PC-9 (cell line): ENCODE measurements at regions not wholly inside any gene's neighbourhood (a gene's known extent, or its start where the extent isn't known, plus 50 kb on each side); places are given as distances from the start of the nearest gene placed in this dataset.

Source experiments
- BruUV-seq: library from RNA; stranded (reverse); fragments of 400-500 nt; replicated peaks from 2 replicates; lab custom pipeline; 2021; lab: Mats Ljungman, UMichigan
- CTCF ChIA-PET: fragments of 300-600 bp; sonication (Branson Sonifier 250); formaldehyde crosslinking; loops from one replicate; lab custom pipeline; 2022; ENCODE audit warnings: antibody characterized with exemption; lab: Charles Lee
- POLR2A ChIA-PET: fragments of 300-600 bp; sonication (Branson Sonifier 250); formaldehyde crosslinking; loops from one replicate; lab custom pipeline; 2022; ENCODE audit warnings: antibody characterized with exemption; ENCODE audit not compliant: unreplicated experiment; lab: Charles Lee
- DNase-seq, 2 experiments: peaks; one replicate each; pipeline versions ENCODE4 v3.0.0 to v3.0.0-alpha.2; 2015 to 2022; ENCODE audit warnings: mixed read lengths in 1 of 2
- H2AFZ ChIP-seq: fragments of 200-600 bp; sonication (generic); 2 replicates; pipeline ENCODE4 v1.8.1; 2017; ENCODE audit warnings: antibody characterized with exemption
- H3F3A ChIP-seq: fragments of 200-600 bp; sonication (generic); 2 replicates; pipeline ENCODE4 v1.8.1; 2017; ENCODE audit warnings: antibody characterized with exemption, mild to moderate bottlenecking, low read depth; ENCODE audit not compliant: insufficient read depth
- H3K27ac ChIP-seq: fragments of 200-600 bp; sonication (generic); 2 replicates; pipeline ENCODE4 v1.6.1; 2016; ENCODE audit warnings: mixed run types
- H3K27me3 ChIP-seq: fragments of 200-600 bp; sonication (generic); 2 replicates; pipeline ENCODE4 v1.6.1; 2016; ENCODE audit warnings: low read depth, mixed run types; ENCODE audit not compliant: insufficient read depth
- H3K36me3 ChIP-seq: fragments of 200-600 bp; sonication (generic); 2 replicates; pipeline ENCODE4 v1.6.1; 2016; ENCODE audit warnings: low read depth, mixed run types
- H3K4me1 ChIP-seq: fragments of 200-600 bp; sonication (generic); replicated peaks from 2 replicates; pipeline ENCODE4 v1.6.1; 2016; ENCODE audit warnings: mixed run types; ENCODE audit not compliant: insufficient read depth
- H3K4me2 ChIP-seq: fragments of 200-600 bp; sonication (generic); 2 replicates; pipeline ENCODE4 v1.6.1; 2017; ENCODE audit warnings: mixed run types
- H3K4me3 ChIP-seq: fragments of 200-600 bp; sonication (generic); 2 replicates; pipeline ENCODE4 v1.6.1; 2016; ENCODE audit warnings: mixed run types
- H3K79me2 ChIP-seq: fragments of 200-600 bp; sonication (generic); 2 replicates; pipeline ENCODE4 v1.6.1; 2017; ENCODE audit warnings: low read depth, mixed run types
- H3K9me2 ChIP-seq: fragments of 200-600 bp; sonication (generic); 2 replicates; pipeline ENCODE4 v1.8.1; 2017; ENCODE audit warnings: mild to moderate bottlenecking; ENCODE audit not compliant: insufficient read depth
- H3K9me3 ChIP-seq: fragments of 200-600 bp; sonication (generic); 2 replicates; pipeline ENCODE4 v1.8.1; 2016; ENCODE audit warnings: low read depth; ENCODE audit not compliant: insufficient read depth
- H4K20me1 ChIP-seq: fragments of 200-600 bp; sonication (generic); 2 replicates; pipeline ENCODE4 v1.8.1; 2017; ENCODE audit not compliant: insufficient read depth
- EZH2 ChIP-seq: fragments of 200-600 bp; sonication (generic); IDR thresholded peaks from 2 replicates; pipeline ENCODE4 v1.8.0; 2017; ENCODE audit warnings: antibody characterized with exemption, low read depth
- intact Hi-C: fragments of 100-400 bp; cut with micrococcal nuclease; formaldehyde crosslinking; loops from one replicate; pipeline ENCODE4 v1.10.0; 2022; ENCODE audit not compliant: unreplicated experiment
- TF ChIP-seq, protein P1 (sequence below): fragments of 200-600 bp; sonication (generic); conservative IDR thresholded peaks from 2 replicates; pipeline ENCODE4 v1.6.1; 2017; ENCODE audit warnings: mixed run types, antibody characterized with exemption, mild to moderate bottlenecking, moderate library complexity

DNA sequence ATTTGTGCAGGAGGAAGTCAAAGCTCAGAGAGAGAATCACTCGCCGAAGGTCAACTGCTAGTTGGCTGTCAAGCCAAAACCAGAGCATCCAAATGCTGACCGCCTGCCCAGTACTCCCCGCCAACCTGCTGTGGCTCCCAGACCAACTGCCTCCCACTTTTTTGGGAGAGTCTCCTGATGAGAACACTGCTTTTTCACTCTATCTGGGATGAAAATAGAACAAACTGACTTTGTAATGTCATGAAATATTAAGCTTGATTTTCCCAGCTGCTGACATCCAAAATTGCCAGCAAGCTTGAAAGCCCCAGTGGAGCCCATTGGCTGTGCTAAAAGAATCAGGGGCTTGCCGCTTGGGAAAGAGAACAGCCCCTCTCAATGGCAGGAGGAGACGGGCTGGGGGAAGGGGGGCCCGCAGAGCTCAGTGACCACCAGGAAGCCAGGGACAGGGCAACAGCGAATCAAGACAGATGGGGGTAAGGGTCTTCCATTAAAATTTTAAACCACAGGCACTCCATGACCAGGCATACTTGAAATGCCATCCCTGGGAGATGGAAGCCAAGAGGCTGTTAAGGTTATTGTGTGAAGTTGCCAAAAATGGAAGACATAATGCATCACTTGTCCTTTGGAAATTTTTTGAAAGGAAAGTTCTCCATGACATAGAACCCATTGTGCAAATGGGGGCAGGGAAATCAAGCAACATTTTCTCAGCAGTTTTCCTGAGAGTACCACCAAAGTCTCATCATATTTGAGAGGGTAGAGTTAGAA lies 125.7 kb upstream of the CDH5 start:
- no peak for TF ChIP-seq EZH2
- TF ChIP-seq, protein P1, sequence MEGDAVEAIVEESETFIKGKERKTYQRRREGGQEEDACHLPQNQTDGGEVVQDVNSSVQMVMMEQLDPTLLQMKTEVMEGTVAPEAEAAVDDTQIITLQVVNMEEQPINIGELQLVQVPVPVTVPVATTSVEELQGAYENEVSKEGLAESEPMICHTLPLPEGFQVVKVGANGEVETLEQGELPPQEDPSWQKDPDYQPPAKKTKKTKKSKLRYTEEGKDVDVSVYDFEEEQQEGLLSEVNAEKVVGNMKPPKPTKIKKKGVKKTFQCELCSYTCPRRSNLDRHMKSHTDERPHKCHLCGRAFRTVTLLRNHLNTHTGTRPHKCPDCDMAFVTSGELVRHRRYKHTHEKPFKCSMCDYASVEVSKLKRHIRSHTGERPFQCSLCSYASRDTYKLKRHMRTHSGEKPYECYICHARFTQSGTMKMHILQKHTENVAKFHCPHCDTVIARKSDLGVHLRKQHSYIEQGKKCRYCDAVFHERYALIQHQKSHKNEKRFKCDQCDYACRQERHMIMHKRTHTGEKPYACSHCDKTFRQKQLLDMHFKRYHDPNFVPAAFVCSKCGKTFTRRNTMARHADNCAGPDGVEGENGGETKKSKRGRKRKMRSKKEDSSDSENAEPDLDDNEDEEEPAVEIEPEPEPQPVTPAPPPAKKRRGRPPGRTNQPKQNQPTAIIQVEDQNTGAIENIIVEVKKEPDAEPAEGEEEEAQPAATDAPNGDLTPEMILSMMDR: no peak
- Histone ChIP-seq H3K4me1 (no peaks in the 10 kb centered on the region), H4K20me1 (no peaks in the 10 kb centered on the region), H3K79me2 (no peaks in the 10 kb centered on the region), H3K36me3 (no peaks in the 10 kb centered on the region), H3K9me3 (no peaks in the 10 kb centered on the region), H3K4me3 (no peak overlapping the region), H3K9me2 (no peaks in the 10 kb centered on the region), H2AFZ (no peak overlapping the region), H3K27ac (no peak overlapping the region), H3K4me2 (no peak overlapping the region), H3F3A (no peaks in the 10 kb centered on the region), H3K27me3 (peaks cover 98% of the 10 kb centered on the region)
- POLR2A ChIA-PET: no interaction called here
- intact Hi-C loops: no loop called here
- CTCF ChIA-PET: no interaction called here
- DNase-seq: no peak
- no TSS peak for BruUV-seq

DNA sequence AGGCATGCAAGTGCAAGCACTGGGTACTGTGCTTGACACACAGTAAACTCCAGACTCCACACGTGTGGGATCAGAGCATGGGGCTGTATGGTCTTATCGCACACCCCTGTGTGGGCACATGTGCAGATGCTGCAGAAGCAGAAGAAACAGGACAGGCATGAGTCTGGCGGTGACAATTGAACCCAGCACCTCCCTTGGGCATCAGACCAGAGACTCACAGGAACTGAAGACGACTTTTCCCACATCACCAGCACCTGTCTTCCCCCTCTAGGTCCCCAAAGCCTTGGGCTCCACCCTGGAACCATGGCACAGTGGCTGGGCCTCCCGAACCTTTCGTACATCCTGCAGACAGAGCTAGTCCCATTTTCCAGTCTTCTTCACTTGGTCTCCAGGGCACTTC lies 126.4 kb upstream of the CDH5 start:
- Histone ChIP-seq H3K4me3 (no peak overlapping the region), H3K4me2 (no peak overlapping the region), H3F3A (no peaks in the 10 kb centered on the region), H3K9me2 (no peaks in the 10 kb centered on the region), H3K9me3 (no peaks in the 10 kb centered on the region), H3K36me3 (no peaks in the 10 kb centered on the region), H3K79me2 (no peaks in the 10 kb centered on the region), H4K20me1 (no peaks in the 10 kb centered on the region), H3K27ac (no peak overlapping the region), H2AFZ (no peak overlapping the region), H3K4me1 (no peaks in the 10 kb centered on the region), H3K27me3 (peaks cover 98% of the 10 kb centered on the region)
- no TSS peak for BruUV-seq
- CTCF ChIA-PET: no interaction called here
- POLR2A ChIA-PET: no interaction called here
- intact Hi-C loops: no loop called here
- DNase-seq: no peak
- TF ChIP-seq, protein P1: no peak
- no peak for TF ChIP-seq EZH2

DNA sequence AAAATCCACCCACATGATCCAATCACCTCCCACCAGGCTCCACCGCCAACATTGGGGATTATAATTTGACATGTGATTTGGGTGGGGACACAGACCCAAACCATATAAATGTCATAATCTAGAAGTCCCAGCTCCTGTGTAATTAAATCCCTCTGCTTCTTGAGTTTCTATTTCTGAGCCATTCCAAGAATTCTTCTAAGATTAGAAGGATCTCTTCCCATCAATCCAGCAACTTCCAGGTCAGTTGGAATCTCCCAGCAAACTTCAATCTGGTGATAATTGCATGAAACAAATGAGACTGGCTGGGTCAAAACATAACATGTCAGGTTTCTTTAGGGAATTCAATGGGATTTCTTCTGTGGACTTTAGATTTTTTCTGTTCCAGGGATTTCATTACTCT lies 127.8 kb upstream of the CDH5 start:
- H3K4me2 ChIP-seq: no peak overlapping the region
- no peak overlapping the region for H3K27ac ChIP-seq
- H3K36me3 ChIP-seq: no peaks in the 10 kb centered on the region
- H3K9me3 ChIP-seq: no peaks in the 10 kb centered on the region
- H3K4me3 ChIP-seq: no peak overlapping the region
- H3K27me3 ChIP-seq: peaks cover 99% of the 10 kb centered on the region
- no peaks in the 10 kb centered on the region for H3F3A ChIP-seq
- DNase-seq: no peak
- ChIA-PET POLR2A (no interaction called here), CTCF (no interaction called here)
- H3K79me2 ChIP-seq: no peaks in the 10 kb centered on the region
- intact Hi-C loops: no loop called here
- H2AFZ ChIP-seq: no peak overlapping the region
- H4K20me1 ChIP-seq: no peaks in the 10 kb centered on the region
- H3K4me1 ChIP-seq: no peaks in the 10 kb centered on the region
- no TSS peak for BruUV-seq
- H3K9me2 ChIP-seq: no peaks in the 10 kb centered on the region
- no peak for TF ChIP-seq EZH2
- TF ChIP-seq, protein P1: no peak
